Eye (tissue), 1 donor: ENCODE measurements at regions not wholly inside any gene's neighbourhood (a gene's known extent, or its start where the extent isn't known, plus 50 kb on each side); places are given as distances from the start of the nearest gene placed in this dataset.
"Not testable (repeated sequence)": the region's sequence is repeated elsewhere in the genome, so short reads cannot be mapped to it uniquely, and the experiment has no call there.

Experiments
- DNase-seq: peaks from one replicate; pipeline ENCODE4 v3.0.0-alpha.2; 2015

DNA sequence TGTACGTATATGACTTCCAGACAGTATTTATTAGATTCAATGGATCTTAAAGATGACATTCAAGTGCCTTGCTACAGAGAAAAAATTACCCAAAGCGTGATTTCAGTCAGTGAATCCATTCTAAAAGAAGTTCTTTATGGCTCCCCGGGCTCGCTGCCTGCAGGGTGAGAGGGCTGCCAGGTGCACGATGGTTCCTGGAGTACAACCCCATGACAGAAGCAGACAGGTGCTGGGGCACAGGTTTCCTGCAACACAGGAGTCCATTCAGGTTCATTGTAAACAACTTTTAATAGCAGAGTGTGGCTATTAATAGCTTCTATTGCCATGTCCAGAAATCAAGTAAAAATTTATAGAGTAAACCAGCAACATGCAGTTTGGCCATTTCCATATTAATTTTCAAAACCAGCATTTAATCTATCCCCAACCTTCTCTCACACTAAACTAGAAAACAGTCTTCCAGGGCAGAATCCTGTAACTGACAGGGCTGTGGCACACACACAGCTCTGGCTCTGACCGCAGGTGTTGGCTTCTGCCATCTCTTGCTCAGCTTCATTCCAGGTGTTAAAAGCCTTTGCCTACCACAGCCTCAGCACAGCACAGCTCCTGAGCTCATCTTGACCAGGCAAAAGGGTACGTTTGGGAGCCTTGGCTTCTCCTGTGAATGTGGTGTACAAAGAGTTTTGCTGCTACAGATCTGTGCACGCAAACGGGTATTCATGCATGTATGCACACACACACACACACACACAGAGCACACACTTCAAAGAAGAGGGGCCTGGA lies 185.9 kb downstream of the MEX3B start:
- DNase-seq: no peak

DNA sequence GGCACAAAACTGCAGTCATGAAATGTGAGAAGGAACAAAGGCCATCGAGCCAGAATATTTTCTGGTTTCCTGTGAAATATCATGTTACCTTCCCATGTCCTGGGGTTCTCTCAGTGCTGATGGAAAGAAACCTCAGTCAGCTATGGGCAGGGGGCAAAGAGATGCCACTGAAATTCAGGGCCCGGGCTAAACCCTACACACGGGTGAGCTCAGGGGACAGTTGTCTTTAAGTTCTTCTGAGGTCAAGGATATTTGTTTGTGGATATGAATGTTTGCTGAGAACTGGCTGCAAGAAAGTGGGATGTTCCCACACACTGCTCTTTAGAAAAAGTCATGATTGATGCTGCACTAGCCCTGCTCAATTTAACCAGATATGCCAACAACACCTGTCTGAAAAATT lies 187.2 kb downstream of the MEX3B start:
- DNase-seq: no peak

DNA sequence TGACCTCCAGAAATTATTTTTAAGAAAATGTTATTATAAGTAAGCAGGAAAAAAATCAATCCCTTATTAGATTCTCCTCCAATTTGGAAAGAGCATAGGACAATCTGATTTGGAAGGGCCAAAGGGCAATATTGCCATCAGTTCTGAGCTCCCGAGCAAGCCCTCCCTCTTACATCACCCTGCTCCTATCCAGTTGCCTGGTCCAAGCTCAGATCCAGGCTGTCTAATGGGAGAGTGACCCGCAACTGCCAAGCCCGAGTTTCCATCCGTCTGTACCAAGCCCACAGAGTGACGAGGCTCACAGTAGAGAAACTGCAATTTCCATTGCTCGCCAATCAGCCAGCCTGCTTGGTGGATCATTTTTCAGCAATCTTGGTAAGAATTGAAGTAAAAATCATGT lies 187.7 kb downstream of the MEX3B start:
- DNase-seq: no peak

DNA sequence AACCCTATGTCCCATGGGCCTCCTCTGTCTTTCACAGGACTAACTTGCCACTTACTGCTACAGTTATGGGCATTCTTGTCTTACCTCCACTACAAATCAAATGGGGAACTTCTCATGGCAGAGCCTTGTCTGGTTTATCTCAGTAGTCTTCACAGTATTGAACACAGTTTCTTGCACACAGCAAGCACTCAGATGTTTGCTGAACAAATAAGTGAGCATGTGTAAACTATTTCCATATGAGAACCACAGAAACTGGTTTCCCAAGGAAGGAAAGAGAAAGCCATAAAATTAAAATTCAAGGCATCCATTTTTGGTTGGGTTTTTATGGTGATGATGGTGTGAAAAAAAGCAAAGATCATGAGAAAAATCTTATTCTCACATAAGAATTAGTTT lies 189.2 kb downstream of the MEX3B start:
- no peak for DNase-seq

DNA sequence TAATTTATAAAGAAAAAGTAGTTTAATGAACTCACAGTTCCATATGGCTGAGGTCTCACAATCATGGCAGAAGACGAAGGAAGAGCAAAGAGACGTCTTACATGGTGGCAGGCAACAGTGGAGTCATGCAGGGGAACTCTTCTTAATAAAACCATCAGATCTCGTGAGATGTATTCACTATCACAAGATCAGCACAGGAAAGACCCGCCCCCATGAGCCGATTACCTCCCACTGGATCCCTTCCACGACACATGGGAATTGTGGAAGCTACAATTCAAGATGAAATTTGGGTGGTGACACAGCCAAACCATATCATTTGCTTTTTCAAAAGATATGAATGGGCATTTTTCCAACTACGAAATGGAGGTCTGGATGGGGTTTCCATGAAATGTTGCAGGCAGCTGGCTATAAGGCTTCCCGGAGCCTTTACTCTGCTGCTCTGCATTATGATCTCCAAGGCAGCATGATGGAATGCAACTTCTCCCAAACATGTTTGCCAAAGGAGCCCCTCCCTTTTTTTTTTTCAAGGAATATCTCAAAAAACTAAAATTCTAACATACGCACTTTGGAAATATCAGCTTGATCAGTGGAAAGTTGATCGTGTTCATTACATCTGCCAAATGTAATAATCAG lies 189.7 kb downstream of the MEX3B start:
- DNase-seq: peak; percentile 49

DNA sequence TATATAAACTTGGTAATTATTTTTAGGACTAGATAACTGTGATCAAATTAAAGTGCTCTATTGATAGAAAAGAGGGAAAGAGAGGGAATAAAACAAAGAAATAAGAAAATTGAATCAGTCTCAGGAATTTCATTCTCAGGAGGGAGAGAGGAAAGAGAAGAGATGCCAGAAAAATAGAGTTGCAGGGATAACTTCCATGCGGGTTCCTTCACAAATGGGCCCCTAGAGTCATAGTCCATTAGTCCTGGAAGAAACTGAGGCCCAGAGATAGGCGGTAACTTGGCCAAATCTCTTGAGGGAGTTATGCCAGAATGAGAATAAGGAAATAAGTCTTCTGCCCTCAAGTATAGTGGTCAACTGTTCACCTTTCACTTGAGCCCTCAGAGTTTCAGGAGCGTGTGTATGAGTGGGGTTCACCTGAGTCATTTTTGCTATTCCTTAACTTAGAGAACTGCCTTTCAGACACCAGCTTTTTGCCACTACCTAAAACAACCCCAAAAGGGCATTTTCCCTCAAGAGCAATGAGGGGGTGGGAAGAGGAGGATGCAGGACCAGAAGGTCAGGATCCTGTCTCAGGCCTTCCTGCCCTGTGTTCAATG lies 192.6 kb downstream of the MEX3B start:
- no peak for DNase-seq

DNA sequence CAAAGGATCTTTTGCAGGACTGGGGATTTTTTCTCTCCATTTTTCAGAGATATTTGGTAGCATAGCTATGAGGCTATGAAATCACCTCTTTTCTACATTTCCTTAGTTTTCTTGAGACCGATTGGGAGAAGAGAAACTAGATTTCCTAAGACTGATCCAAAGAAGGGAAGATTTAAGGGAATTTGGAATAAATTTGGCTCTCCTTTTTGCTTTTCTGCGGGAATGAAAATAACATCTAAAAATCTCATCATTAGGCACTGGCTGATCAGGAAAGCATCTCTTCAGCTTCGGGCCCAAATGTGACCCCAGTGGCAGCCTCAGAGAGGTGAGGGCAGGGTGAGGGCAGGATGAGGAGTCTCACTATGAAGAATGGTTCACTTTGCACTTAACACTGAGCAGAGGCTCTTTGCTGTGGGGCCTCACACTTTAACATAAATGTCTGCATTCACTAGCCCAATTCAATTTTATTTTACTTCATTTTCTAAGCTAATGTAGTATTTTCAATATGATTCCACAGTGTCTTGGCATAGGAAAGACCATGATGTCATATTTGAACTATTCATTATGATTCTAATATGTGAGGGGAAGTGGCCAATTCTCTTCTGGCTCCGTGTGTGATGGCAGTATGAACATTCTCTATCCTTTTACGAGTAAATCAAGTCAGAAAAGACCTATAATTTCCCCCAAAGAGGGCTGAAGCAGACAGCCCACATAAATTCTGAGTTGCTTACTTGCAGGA lies 193.2 kb downstream of the MEX3B start:
- DNase-seq: peak; percentile 53

DNA sequence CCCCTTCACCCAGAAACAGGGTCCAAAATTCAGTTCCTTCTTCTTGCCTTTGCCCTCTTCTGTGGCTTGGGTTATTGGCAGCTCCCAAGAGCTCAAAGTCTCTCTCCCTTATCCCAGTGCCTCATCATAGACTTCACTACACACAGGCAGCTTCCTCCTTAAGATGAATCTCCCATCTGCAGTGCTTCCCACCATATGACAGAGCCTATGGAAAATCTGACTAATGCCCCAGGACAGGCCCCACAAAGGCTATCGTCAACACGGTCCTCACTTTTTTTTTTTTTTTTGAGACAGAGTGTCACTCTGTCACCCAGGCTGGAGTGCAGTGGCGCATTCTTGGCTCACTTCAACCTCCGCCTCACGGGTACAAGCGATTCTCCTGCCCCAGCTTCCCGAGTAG lies 194.1 kb downstream of the MEX3B start:
- DNase-seq: no peak

DNA sequence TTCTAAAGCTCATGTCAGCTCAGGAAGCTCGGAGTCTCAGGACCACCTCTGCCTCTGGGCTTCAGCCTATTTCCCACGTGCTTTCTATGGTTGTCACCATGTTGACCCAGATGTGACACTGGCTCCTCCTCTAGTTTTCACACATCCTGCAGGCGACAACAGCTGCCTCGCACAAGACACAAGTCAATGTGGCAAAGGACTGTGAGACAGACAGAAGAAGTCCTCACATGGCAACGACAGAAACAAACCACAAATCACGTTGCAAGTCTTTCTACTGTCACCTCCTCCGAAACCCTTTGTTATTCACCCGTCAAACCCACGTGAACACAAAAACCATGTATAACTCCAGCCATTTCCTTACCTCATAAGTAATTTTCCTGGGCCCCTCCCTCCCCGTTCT lies 194.5 kb downstream of the MEX3B start:
- no peak for DNase-seq

DNA sequence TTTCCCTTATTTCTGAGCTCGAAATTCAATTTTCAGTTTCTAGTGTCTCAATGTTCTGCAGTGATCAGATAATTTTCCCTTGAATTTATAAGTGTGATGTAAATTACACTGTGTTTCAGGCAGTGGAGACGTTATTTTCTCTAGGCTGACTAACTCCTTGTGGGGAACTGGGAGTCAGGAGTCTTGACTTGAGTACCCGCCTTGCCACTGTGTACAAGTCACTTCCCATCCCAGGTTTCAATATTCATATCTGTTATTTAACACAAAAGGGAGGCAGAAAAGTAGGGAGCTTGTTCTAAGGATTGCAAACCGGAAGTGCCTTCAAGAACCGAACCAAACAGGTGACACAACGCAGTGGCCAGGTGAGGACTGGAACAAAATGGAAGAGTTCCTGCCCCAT lies 196.5 kb downstream of the MEX3B start:
- no peak for DNase-seq

DNA sequence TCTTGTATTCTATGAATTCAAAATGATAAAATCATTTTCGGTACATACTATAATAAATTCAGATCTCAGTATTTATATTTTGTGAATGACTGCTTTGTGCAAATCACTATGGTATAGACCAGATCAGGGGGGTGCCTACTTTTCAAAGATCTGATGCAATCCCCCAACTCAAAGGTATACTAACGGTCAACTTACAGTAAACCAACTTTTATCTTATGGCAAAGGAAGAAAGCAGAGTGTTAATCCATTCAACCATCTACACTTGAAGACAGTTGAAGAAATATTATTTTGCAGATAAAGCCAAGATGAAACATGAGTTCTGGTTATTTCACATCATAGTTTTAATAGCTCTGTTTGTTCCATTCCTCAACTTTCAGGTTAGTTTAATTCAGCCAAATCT lies 197.1 kb downstream of the MEX3B start:
- DNase-seq: no peak

DNA sequence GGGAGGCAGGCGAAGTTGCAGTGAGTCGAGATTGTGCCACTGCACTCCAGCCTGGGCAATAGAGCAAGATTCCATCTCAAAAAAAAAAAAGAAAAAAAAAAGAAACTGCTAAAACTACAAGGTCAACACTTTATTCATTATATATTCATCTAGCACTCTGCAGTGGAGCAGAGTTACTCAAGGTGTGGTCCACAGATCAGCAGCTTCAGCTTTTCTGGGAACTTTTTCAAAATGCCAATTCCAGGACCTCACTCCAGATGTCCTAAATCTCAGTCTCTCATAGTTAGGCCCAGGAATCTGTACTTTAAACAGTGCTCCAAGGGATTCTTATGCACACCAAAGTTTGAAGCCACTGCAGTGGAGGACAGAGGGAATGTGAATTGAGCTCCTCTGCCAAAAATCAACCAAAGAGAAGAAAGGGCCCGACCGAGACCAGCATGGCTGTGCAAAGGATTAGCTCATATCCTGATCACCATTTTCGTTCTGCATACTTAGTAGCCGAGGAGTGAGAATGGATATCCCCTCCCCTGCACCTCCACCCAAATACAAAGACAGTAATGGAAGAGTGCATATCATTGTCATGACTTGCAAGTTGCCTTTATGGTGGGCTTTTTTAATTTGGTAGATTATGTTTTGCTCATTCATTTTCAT lies 201.9 kb downstream of the MEX3B start:
- DNase-seq: no peak

DNA sequence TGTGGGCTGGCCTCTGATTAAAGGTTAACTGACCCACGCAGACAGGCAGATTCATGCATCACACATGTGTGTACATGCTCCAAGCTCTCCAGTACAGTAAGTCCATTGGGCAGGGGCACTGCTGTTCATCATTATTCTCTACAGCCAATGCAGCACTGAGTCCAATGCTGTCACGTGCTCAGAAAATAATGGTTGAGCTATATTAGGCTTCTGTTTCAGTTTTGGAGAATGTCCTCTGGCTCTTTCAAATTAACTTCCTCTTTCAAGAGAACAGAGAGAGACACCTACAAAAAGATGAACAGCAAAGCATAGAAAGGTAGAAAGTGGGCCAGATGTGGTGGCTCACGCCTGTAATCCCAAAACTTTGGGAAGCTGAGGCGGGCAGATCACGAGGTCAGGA lies 202.6 kb downstream of the MEX3B start:
- DNase-seq: no peak

DNA sequence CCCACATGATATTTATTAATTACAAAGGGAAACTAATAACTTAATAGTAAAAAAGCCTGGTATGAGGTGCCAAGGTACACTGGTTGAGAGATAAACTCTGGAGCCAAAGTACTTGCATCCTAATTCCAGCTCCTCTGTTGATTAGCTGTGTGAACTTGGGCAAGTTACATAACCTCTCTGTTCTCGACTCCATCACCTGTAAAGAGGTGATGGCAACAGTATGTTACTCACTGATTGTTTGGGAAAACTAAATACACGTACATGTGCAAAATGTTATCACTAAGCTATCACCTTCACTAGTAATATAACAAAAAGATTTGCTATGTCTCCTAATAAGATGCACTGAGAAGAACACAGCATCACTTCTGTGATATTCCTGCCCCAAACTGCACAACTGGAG lies 206.4 kb downstream of the MEX3B start:
- no peak for DNase-seq

DNA sequence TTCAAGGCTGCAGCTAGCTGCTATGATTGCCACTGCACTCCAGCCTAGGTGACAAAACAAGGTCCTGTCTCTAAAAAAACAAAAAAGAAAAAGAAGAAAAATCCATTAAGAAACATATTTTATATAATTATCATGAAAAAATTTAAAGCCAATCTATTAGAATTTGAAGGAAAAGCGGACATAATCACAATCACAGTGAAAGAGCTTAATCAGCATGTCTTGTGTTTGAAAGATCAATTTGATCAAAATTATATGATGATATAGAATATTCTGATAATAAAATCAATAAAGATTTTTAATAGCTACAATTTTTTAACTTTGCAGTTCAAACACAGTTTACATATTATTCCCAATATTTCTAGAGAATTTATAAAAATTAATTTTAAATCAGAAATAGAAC lies 210.1 kb downstream of the MEX3B start:
- no peak for DNase-seq

DNA sequence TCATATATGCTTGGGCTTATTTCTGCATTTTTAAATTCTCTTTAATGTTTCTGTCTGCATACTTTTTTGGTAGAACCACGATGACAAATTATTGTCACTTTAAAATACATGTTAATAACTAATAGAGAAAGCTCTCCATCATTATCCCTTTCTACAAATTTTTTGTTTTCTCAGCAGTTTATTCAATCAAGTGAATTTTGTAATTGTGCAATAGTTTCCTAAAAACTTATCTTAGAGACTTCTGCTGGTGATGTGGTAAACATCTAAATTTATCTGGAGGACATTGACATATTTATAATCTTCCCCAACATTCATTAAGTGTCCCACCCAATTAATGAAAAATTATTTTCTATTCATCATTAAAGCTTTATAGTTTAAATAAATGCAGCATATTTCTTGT lies 215.3 kb downstream of the MEX3B start:
- DNase-seq: no peak

DNA sequence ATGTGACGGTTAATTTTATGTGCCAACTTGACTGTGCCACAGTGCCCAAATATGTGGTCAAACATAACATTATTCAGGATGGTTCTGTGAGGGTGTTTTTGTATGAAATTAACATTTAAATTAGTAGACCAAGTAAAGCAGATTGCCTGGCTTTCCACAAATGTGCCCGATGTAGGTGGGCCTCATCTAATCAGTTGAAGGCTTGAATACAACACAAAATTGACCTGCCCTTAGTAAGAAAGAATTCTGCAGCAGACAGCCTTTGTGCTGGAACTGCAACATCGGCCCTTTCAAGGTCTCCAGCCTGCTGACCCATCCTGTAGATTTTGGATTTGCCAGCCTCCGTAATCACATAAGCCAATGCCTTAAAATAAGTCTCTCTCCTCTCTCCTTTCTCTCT lies 215.9 kb downstream of the MEX3B start:
- no peak for DNase-seq

DNA sequence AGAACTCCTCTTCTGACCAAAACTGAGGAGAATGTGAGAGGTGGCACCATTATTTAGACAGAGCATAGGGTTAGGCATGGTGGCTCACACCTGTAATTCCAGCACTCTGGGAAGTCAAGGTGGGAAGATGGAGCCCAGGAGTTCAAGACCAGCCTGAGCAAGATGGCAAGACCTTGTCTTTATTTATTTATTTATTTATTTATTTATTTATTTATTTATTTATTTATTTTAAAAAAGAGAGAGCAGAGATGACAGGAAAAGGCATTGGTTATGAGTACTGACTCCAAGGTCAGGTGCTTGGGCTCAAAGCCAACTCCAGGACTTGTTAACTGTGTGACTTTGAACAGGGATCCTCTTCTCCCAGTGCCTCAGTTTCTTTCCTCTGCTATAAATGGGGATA lies 217.7 kb downstream of the MEX3B start:
- DNase-seq: no peak

DNA sequence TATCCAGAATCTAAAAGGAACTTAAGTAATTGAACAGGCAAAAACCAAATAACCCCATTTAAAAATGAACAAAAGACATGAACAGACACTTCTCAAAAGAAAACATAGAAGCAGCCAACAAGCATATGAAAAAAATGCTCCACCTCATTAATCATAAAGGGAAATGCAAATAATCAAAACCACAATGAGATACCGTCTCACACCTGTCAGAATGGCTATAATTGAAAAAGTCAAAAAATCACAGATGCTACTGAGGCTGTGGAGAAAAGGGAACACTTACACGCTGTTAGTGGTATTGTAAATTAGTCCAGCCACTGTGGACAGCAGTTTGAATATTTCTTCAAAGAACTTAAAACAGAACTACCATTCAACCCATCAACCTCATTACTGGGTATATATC lies 220.7 kb downstream of the MEX3B start:
- DNase-seq: no peak

DNA sequence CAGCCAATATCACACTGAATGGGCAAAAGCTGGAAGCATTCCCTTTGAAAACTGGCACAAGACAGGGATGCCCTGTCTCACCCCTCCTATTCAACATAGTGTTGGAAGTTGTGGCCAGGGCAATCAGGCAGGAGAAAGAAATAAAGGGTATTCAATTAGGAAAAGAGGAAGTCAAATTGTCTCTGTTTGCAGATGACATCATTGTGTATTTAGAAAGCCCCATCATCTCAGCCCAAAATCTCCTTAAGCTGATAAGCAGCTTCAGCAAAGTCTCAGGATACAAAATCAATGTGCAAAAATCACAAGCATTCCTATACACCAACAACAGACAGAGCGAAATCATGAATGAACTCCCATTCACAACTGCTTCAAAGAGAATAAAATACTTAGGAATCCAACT lies 223.2 kb downstream of the MEX3B start:
- DNase-seq: not testable (repeated sequence)

DNA sequence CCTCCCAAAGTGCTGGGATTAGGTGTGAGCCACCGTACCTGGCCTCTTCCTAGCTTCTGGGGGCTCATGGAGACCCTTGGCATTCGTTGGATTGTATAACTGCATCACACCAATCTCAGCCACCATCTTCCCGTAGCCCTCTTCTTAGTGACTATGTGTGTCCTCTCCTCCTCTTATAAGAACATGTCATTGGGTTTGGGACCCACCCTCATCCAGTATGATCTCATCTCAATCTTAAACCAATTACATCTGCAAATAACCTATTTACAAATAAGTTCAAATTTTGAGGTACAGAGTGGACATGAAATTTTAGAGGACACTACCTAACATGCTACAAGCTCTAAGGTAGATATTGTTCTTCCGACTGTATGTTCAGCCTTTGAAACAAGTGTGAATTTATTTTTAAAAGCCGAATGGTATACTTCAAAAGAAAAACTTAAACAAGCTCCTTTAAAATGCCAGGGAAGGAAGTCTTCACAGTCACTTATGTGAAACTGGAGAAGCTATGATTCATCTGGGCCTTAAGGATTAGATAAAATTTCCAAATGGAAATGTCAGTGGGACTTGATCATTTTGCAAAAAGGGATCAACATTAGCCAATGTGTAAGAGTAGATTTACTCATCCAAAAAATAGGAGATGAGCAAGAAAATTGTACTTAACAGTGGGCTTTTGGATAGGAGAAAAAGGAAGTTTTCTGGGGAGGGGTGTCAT lies 225.7 kb downstream of the MEX3B start:
- DNase-seq: no peak

DNA sequence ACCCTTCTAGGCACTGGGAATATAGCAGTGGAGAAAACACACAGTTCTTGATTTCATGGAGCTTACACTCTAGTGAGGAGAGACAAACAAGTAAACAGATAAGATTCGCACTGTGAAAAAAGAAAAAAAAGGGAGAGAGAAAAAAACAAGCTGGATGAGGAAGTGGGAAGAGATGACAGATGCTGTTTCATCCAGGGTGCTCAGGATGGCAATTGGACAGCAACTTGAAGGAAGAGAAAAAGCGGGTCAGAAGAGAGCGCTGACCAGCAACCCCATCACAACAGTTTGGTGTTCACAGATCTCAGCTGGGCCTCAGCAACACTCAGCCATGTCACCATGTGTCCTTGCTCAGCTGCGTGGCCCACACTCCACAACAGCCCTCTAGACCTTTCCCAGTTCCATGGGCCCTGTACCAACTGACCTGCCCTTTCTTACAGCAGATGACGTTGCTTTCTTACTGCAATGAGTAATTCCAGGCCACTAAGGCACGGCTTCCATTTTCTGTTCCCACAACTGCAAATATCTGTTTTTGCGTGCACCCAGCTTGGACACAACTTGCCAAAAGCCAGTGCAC lies 230.8 kb downstream of the MEX3B start:
- no peak for DNase-seq
